ENCODE measurements at regions not wholly inside any gene's neighbourhood (a gene's known extent, or its start where the extent isn't known, plus 50 kb on each side); places are given as distances from the start of the nearest gene placed in this dataset.

GRCh38 chr4:10866666-10867065 is 182.1 kb upstream of the CLNK start:
- no peak for TF ChIP-seq CTCF (IDR thresholded peaks at IDR 0.05 in 4 of 5, conservative IDR thresholded peaks at IDR 0.05 in 1 of 5)
- no peak for TF ChIP-seq POLR2A (IDR thresholded peaks at IDR 0.05)

Measured in gastrocnemius medialis (tissue), 4 donors.